Stimulated activated CD8-positive, alpha-beta memory T cell treated with anti-CD3 and anti-CD28 coated beads, Interleukin-2, amount 100 ng/mL, for 48 hours (primary cell): ENCODE measurements at regions not wholly inside any gene's neighbourhood (a gene's known extent, or its start where the extent isn't known, plus 50 kb on each side); places are given as distances from the start of the nearest gene placed in this dataset.
A peak's percentile ranks its signal among the peaks of the same experiment; 100 is the strongest.

ENCODE experiments used
- DNase-seq, 2 donors: peaks; one replicate each; pipeline ENCODE4 v3.0.0-alpha.2; 2020; ENCODE audit warnings: low read depth in 2 of 2

DNA sequence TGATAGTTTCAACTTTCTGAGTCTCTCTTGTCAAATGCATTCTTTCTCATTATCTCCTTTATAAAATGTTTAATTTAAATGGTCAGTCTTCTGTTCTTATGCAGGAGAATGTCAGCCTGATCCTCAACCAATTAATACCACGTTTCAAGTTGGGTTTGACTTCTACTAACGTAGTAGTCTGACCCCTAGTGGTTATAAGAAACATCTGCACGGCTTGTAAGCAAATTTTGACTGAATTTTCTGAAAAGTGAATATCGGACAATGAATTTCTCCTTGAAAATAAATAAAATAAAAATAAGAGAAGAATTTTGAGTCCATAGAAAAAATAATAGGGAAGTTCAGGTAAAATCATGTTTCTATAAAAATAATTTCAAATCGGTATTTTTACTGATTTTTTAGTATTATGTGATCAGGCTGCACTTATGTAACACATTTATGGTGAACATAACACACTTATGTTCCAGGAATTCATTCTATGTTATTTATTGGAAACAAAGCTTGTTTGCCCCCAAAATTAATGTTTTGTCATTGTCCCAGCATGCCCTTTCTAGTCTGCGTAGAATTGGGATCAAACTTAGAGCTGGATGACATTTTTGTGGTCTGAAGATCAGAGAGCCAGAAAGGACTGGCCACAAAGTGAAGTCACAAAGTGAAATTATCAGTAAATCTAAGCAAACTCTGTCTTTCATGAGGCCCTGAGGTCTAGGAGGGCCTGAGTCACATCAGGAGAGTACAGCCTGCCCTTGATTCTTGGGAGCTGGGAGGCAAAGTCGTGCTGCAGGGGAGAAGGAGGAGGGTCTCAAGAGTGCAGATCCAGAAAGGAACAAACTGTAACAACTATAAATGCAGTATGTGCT is 101.2 kb upstream of the STXBP6 start:
- DNase-seq: no peak

DNA sequence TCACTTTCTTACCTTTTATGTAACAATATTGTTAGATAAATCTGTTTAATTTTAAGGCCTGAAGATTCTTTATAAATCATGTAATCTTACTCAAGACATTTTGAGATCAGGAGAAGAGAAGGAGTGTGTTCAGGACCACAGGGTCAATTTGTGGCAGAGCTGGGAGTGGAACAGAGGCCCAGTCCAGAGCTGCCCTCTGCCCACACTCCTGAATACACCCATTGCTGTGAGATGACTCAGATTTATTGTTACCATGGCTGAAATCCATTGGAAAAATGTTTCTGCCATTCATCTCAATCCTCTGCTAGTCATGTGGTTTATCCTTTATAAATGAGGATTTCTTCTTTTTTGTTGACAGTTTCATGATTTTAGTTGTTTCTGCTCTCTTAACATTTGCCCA is 100.5 kb upstream of the STXBP6 start:
- DNase-seq: no peak

DNA sequence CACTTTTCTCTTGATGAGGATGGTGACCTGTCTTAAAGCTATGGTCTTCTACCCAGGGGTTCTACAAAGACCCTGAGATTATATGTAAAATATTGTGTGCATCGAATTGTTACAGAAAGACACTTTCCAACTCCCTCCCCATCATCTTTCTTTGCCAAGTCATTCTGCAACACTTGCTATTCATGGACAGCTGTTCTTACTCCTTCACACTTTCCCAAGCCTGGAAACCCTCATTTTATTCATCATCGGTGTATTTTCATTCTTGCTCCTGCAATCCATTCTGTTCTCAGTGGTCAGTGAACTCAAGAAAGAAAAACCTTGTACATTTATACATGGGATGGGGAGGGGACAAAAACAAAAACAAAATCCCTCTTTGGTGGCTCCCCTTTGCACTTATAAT is 90.5 kb upstream of the STXBP6 start:
- DNase-seq: no peak

DNA sequence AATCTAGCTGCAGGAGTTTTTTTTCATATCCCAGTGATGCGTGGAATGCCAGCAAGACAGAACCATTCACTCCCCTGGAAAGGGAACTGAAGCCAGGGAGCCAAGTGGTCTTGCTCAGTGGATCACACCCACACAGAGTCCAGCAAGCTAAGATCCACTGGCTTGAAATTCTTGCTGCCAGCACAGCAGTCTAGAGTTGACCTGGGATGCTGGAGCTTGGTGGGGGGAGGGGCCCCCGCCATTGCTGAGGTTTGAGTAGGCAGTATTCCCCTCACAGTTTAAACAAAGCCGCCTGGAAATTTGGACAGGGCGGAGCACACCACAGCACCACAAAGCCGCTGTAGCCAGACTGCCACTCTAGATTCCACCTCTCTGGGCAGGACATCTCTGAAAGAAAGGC is 86.9 kb upstream of the STXBP6 start:
- no peak for DNase-seq

DNA sequence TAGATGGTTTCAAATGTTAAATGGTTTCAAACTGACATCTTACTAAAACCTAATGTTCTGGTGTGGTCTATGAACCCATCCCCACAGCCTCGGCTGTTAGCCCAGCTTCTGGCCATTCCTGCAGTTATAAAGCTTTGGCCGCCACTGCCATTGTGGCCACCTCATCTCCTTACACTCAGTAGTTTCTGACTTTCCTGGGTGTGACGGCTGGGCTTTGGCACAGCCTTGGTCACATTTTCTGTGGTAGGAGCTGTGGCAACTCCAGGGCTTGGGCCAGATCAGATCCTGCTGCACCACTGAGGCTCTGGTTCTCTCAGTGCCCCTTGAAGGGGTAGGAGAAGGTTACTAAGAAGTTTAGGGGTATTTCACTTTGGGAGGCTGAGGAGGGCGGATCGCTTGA is 84.2 kb upstream of the STXBP6 start:
- no peak for DNase-seq

DNA sequence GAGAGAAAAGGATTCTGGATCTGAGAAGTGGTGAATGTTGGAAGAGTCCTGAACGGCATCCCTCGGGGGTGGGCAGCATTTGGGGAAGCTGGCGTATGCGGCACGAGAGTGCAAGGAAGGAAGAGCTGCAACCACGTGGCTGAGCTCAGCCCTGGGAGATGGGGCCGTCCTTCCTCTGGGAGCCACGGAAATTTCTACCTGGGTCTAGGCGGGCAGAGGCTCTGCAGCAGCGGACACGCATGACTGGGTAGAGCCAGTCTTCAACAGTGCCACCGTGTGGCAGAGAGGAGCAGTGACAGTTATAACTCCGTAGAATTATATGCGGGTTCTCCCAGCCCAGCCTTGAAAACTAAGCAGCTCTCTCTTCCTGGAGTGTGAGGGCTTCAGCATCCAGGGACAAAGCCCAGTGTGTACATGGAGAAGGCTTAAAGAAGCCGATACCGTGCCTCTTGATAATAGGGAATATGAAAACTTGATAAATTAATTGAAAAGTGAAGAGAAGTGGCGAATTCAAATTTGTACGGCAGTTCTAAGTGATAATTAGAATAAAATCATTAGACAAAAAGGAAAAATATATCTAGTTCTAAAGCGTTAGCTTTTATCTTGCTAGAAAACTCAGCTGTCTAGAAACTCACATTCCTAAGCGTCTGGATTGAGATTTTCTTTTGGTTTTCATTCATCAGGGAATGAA is 82.9 kb upstream of the STXBP6 start:
- DNase-seq: peak; percentile 2 to 21

DNA sequence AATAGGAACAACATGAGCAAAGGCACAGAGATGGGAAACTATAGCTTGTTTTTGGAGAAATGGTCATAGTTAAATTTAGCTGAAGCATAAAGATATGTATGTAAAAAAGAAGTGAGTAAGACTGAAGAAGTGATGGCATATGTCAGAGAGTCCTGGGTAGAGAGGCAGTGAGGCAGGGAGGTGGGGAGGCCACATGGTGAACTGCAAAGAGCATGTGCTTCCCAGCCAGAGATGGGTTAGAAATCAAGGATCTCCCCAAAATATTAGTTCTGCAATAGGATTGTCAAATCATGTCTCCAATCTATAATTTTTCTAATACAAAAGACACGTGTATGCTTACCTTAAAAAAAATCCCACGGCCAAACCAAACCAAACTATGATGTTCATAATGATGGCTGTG is 82.1 kb upstream of the STXBP6 start:
- DNase-seq: no peak

DNA sequence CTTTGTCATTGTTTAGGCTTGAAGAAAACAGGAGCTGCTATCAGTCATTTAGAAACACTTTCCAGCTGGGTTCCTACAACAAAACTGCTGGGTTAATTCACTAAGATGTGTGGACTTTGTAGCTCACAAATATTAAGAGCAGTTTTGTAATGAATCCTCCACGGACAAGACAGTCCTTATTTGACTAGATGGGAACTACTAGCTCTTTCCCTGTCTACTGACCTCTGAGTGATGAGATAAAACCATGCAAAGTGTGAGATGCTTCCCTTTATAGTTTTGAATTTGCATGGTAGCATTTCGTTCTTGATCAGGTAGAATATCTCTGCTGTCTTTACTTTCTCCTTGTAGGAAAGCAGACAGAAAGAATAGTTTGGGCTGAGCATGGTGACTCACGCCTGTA is 72.9 kb upstream of the STXBP6 start:
- no peak for DNase-seq

DNA sequence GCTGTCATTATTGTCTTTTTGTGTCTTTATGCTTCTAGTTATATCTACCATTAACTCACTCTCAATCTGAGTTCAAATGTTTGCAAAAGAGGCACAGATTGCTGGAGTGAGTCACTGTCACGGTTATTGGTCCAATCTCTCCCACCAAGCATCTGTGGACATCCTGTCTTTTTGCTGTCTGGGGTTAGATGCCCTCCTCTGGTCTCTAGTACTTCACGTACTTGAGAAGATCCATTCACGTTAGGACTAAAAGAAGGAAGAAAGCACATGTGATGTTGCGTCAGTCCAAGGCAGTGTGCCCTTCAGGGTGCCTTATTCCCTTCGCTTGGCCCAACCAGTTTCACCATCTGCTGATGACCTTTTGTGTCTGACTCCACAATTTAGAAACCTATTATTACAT is 72.3 kb upstream of the STXBP6 start:
- DNase-seq: no peak

DNA sequence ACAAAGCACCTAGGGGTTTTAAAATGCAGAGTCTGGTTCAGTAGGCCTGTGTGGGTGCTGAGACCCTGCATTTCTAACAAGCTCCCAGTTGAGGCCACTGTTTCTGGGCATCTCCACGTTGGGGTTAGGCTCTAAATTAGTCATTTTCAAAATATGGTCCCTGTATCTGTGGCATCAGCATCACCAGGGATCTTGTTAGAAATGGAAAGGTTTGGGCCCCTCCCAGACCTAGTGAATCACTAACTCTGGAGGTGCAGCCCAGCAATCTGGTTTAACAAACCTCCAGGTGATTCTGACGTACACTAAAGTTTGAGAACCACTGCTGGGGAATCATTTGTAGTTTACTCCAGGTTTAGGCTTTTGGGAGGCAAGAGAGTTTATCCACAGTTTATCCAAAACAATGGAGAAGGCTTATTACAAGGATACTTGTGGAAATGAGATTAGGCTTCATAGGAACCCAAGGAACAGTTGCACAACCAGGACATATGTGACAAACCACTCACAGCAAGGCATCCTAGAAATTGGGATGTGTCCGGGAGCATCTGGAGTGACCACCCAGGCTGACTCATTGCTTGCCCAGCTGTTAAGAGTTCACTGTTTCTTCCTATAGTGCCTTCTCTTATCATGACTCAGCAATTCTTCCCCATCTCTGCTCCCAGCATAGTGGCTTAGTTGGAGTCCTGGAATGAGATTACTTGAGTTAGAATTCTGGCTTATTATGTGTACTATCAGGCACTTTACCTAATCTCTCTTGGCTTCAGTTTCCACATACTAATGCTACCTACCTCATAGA is 71.6 kb upstream of the STXBP6 start:
- no peak for DNase-seq

DNA sequence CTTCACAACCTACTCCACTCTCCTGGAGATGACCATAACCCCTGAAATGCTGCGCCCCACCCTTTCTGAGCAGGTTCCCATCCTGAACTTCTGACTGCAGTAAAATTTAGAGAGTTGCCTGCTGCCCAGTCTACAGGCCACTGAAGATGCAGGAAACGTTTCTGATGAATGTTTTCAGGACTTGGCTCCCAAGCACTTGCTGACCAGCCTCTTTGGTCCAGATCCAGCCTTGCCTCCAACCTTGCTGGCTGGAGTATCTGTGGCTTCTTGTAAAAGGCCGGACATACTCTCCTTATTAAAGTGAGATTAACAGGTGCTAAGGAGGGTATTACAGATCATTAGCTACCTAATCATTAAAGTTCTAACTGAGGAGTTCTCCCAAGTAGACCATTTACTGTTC is 70.3 kb upstream of the STXBP6 start:
- no peak for DNase-seq

DNA sequence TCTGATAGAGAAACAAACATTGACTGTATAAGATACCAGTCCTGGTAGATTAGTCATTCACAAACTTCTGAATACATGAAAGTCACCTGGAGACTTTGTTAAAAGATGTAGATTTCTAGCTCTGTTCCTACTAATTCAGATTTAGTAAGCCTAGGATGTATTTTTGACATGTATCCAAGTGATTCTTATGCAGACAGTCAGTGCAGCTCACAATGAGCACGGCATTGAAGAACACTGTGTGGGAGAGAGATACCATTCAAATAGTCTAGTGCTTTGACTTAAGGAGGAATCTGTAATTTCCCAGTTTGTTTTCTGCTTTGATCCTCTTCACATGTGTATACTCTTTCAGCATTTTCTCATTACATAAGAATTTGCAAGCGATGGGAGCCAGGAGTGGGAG is 68.7 kb upstream of the STXBP6 start:
- DNase-seq: no peak

DNA sequence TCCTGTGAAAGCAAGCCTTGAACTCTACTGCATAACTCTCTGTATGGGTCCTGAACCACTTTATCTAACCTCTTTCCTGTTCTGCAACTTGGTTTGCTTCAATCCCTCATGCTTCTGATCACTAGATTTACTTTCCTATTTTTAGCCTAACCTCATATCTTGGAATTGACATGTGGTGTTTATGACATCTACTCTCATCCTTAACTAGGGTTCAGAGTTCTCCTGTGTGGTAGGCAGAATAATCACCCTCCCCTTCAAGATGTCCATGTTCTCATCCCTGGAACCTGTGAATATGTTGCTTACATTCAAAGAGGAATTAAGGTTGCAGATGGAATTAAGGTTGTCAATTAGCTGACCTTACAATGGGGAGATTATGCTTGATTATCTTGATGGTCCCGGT is 67.4 kb upstream of the STXBP6 start:
- no peak for DNase-seq

DNA sequence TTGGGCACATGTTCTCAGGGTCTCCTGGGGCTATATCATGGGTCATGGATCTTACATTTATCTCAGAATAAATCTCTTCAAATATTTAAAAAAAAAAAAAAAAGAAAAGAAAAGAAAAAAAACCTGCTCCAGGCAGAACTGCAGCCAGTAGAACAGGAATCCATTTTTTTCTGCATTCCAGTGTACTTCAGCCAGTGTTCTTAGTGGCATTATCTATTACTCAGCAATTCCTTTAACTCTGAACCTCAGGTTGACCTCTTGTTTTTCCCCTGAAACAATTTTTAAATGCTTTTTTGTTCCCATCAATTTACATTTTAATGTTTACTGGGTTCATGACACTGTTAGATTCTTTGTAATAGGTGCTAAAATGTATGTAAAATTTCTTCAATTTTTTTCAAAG is 66.7 kb upstream of the STXBP6 start:
- DNase-seq: no peak

DNA sequence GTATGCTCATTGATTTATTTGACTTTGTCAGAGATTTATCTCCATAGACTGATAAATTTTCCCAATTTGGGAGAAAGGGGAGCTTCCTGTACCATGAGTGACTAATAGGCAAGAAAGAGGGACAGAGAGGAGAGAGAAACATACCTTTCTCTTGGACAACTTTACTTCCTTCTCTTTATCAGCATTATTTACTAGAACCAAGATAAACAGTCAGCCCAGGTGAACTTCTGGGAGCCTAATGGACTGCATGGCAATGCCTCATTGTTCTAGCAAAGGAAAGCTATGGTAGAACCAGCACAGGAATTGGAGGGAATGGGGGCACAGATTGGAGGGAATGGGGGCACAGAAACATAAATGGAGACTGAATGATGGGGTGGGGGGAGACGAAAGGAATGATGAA is 63.4 kb upstream of the STXBP6 start:
- no peak for DNase-seq

DNA sequence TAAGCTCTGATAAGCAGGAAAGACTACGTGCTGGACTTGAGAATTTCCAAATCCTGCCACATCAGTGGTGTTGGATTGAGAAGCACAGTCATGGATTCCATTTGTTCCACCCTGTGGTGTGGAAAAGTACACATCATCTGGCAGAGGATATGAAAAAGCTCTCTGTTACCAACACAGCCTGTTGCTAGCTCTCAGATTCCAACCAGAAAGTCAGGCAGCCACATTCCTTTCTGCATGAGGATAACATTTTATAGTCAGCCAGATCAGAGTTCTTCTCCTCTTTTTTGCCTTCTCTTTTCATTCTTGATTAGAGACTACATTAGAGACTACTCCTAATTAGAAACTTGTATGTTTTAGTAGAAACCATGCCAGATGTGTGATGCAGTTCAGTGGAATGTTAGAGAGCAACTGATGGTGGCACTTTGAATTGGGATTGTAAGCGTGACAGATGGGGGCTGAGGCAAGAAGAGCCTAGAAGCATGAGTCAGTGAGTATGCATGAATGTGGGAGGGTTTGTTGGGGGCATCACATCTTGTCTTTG is 61.2 kb upstream of the STXBP6 start:
- no peak for DNase-seq

DNA sequence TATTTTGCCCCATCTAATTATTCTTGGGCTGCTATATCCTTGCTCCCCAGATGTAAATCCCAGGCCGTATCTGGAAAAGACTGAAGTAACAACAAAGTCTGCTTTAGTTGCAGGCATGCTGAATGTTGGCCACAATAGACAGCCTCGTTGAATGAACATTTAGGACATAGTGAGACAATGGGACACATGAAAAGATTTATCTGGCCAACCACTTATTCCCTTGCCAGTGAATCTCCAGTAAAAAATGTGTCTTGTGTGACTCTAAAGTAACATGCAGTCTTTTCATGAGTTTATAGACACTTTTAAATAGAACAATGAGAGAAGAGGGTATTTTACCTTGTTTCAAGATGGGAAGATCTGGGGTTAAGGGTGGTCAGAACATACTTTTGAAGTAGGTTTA is 60.2 kb upstream of the STXBP6 start:
- no peak for DNase-seq

DNA sequence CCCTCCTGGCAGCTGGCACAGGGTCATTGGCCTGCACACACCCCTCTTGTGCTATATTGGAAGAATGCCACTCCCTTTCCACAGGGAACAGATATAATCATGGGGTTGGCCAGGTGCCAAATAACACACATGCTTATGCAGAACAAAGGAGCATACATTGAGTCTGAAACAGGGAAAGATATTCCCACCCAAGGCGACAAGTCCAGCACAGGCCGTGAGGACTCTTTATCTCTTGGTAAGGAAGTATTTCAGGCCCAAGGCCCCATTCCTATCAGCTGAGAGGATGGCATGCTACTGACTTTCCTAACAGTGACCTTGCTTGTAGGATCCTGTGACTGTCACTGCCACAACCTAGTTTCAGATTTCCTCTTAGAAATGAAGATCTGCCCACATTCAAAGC is 59.0 kb upstream of the STXBP6 start:
- no peak for DNase-seq

DNA sequence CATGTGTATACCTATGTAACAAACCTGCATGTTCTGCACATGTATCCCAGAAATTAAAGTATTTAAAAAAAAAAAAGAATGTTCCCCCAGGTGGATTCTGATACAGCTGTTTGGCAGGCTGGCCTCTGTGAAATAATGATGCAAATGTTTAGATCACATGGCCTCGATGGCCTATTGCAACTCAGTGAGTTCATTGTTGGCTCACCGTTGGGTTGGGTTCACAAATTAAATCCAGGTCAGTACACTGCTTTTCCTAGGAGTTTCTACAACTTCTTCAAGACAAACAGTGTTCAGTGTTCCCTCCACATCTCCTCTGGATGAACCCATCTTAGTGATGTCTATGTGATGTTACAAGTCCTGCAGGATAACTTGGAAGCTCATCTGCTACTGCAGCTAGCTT is 58.3 kb upstream of the STXBP6 start:
- DNase-seq: no peak

DNA sequence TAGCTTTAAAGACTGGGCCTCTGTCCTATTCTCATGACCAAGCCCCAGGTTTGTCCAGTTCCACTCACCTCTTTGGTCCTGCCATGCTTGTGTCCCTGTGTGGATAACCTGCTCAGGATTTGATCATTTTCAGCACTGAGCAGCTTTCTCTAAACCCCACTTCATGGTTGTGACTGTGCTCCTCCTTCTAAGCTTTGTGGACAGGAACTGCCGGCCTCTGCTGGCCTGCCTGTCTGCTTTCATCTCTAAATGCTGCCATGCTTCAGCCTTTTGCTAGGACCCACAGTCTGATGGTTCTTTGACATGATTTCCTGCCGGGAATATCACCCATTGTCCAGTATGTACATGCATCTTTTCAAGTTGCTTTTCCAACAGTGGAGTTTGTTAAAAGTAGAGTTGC is 53.9 kb upstream of the STXBP6 start:
- DNase-seq: no peak

DNA sequence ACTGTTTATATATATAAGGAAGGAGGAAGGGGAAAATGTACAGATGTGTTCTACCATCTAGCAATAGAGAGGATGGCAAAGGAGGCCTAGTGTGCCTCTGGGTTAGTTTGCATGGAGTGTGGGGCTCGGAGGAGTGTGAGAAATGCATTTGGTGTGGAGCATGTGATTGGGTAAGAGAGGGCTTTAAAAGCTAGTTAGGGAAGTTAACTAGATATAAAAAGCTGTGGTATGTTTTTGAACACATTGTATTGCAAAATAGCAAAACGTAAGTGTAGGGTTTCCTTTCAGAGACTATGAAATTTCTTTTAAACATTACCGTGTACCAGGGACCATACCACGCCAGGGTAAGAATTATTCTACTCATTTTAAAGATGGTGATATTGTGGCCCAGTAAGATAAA is 53.3 kb upstream of the STXBP6 start:
- no peak for DNase-seq

DNA sequence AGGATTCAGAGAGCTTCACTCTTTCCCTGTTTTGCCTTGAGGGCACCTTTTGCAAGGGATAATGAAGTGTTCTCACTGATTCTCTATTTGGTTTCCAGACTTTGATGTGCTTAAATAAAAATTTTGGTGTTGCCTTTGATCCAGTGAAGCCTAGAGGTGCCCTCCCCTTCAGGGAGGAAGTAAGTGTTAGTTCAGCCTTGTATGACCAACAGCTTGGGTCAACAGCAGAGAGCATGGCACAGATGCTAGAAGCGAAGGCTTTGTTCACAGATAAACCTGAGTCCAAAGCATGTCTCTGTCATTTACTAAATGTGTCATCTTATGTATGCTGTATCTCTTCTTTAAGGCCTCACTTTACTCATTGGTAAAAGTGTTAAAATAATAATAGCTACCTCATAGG is 52.8 kb upstream of the STXBP6 start:
- DNase-seq: no peak

DNA sequence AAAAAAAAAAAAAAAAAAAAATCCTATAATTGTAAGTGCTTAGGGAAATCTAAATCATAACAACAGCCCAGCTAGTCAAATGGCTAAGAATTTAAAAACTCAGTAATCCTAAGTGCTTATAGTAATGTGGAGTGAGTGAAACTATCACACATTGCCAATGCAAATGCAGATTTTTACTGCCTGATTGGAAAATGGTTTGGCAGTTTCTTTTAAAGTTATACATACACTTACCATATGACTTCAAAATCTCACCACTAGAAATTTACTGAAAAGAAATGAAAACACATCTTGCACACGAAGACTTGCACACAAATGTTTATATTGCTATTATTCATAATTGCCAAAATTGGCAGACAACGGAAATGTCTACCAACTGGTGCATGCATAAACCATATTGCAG is 51.3 kb upstream of the STXBP6 start:
- DNase-seq: no peak
